Adrenal gland (tissue), 9 donors: ENCODE measurements at regions not wholly inside any gene's neighbourhood (a gene's known extent, or its start where the extent isn't known, plus 50 kb on each side); places are given as distances from the start of the nearest gene placed in this dataset.

Source experiments
- DNase-seq, 7 donors: peaks; one replicate each; pipeline ENCODE4 v3.0.0-alpha.2; 2019 to 2020
- H3K27ac ChIP-seq, 5 donors: fragments of 200-600 bp; sonication (generic) in 4 of 5; 1 replicate in 3 of 5; 2 replicates in 2 of 5; pipeline versions ENCODE4 v1.5.1 to v1.8.0; 2016 to 2020; ENCODE audit warnings: mild to moderate bottlenecking in 1 of 5
- H3K27me3 ChIP-seq: fragments of 200-600 bp; 2 replicates; pipeline ENCODE4 v1.8.0; 2021
- H3K36me3 ChIP-seq, 2 donors: fragments of 200-600 bp; replicated peaks in 1 of 2; 1 replicate in 1 of 2; 2 replicates in 1 of 2; pipeline versions ENCODE4 v1.5.1 to v1.8.0; 2018 to 2022
- H3K4me1 ChIP-seq, 2 donors: fragments of 200-600 bp; replicated peaks in 1 of 2; 1 replicate in 1 of 2; 2 replicates in 1 of 2; pipeline versions ENCODE4 v1.5.1 to v1.8.0; 2018 to 2021
- H3K4me3 ChIP-seq, 4 donors: fragments of 200-600 bp; sonication (generic) in 3 of 4; one replicate each; pipeline ENCODE4 v1.5.1; 2016 to 2018
- H3K9me3 ChIP-seq, 3 donors: fragments of 200-600 bp; sonication (generic) in 1 of 3; replicated peaks in 1 of 3; 1 replicate in 2 of 3; 2 replicates in 1 of 3; pipeline versions ENCODE4 v1.5.1 to v1.8.0; 2016 to 2021
- CTCF ChIP-seq, 6 experiments: fragments of 450-650 bp in 4 of 6; fragments of 200-600 bp in 2 of 6; sonication (generic) in 1 of 6; IDR thresholded peaks; 1 replicate in 5 of 6; 2 replicates in 1 of 6; pipeline versions ENCODE4 v1.5.1 to v1.8.0; 2016 to 2021; ENCODE audit warnings: antibody characterized with exemption in 6 of 6, mild to moderate bottlenecking in 2 of 6, moderate library complexity in 1 of 6
- POLR2A ChIP-seq, 2 donors: fragments of 450-650 bp; IDR thresholded peaks; one replicate each; pipeline ENCODE4 v1.6.1; 2017; ENCODE audit warnings: antibody characterized with exemption in 2 of 2, mild to moderate bottlenecking in 2 of 2, moderate library complexity in 1 of 2
- WGBS, 4 donors: extraction: QIAGEN DNeasy Blood & Tissue Kit in 2 of 4; methylation state at CpG; one replicate each; pipeline versions ENCODE4 v1.1.5 to v1.1.7; 2013 to 2017; 5-methylcytosine and 5-hydroxymethylcytosine counted together
- intact Hi-C, 2 donors: fragments of 100-400 bp; cut with DNase I; formaldehyde crosslinking; loops; one replicate each; pipeline versions ENCODE4 v1.14.1 to v1.15.0; 2022 to 2023
- donor health status: healthy with polysubstance abuse.
- donor health status: Bipolar disorder and iron deficiency.
- donor health status: DM: yes; HTN: yes; CAD: no.
- donor health status: DM: no; HTN: no; CAD: no.
- donor health status: DM: no; HTN: no; CAD: no.

- no peak for TF ChIP-seq CTCF (IDR thresholded peaks at IDR 0.05)
- no peak for TF ChIP-seq POLR2A (IDR thresholded peaks at IDR 0.05)
- Histone ChIP-seq H3K4me1 (no peaks in the 10 kb centered on the region), H3K27me3 (no peaks in the 10 kb centered on the region), H3K4me3 (no peak overlapping the region), H3K27ac (no peak overlapping the region), H3K36me3 (no peaks in the 10 kb centered on the region), H3K9me3 (no peaks in the 10 kb centered on the region)
- DNase-seq = no peak
- intact Hi-C loops = no loop called here
These were observed 548.5 kb upstream of the IGFBP7 start for GRCh38 chr4:57658673-57659072.

- TF ChIP-seq CTCF (IDR thresholded peaks at IDR 0.05) (no peak), POLR2A (IDR thresholded peaks at IDR 0.05) (no peak)
- Histone ChIP-seq H3K4me3 (no peak overlapping the region), H3K27ac (no peak overlapping the region), H3K9me3 (no peaks in the 10 kb centered on the region), H3K27me3 (no peaks in the 10 kb centered on the region), H3K4me1 (no peaks in the 10 kb centered on the region), H3K36me3 (no peaks in the 10 kb centered on the region)
- 40 to 63% (median 54%) methylated on average over 3 of the region's 3 CpGs for WGBS, 4 donors
- no peak for DNase-seq
- intact Hi-C loops = no loop called here
These were observed 548.0 kb upstream of the IGFBP7 start for GRCh38 chr4:57658188-57658587.

GRCh38 chr4:57655342-57655741 is 545.2 kb upstream of the IGFBP7 start:
- no peak for TF ChIP-seq CTCF (IDR thresholded peaks at IDR 0.05)
- TF ChIP-seq POLR2A (IDR thresholded peaks at IDR 0.05) = no peak
- H3K4me1 ChIP-seq = no peaks in the 10 kb centered on the region
- WGBS, 4 donors = 57 to 83% (median 71%) methylated on average over 1 of the region's 1 CpG
- intact Hi-C loops = no loop called here
- no peaks in the 10 kb centered on the region for H3K27me3 ChIP-seq
- no peak for DNase-seq
- no peaks in the 10 kb centered on the region for H3K36me3 ChIP-seq
- no peak overlapping the region for H3K4me3 ChIP-seq
- no peak overlapping the region for H3K27ac ChIP-seq
- H3K9me3 ChIP-seq = no peaks in the 10 kb centered on the region

- Histone ChIP-seq H3K4me3 (no peak overlapping the region), H3K27me3 (no peaks in the 10 kb centered on the region), H3K4me1 (no peaks in the 10 kb centered on the region), H3K36me3 (no peaks in the 10 kb centered on the region), H3K9me3 (no peaks in the 10 kb centered on the region), H3K27ac (no peak overlapping the region)
- WGBS, 4 donors = 58 to 72% (median 59%) methylated on average over 2 of the region's 2 CpGs
- intact Hi-C loops = no loop called here
- TF ChIP-seq CTCF (IDR thresholded peaks at IDR 0.05) (no peak), POLR2A (IDR thresholded peaks at IDR 0.05) (no peak)
- DNase-seq = no peak
These were observed 542.6 kb upstream of the IGFBP7 start for GRCh38 chr4:57652779-57653178.
